ENCODE measurements at regions not wholly inside any gene's neighbourhood (a gene's known extent, or its start where the extent isn't known, plus 50 kb on each side); places are given as distances from the start of the nearest gene placed in this dataset.

DNA sequence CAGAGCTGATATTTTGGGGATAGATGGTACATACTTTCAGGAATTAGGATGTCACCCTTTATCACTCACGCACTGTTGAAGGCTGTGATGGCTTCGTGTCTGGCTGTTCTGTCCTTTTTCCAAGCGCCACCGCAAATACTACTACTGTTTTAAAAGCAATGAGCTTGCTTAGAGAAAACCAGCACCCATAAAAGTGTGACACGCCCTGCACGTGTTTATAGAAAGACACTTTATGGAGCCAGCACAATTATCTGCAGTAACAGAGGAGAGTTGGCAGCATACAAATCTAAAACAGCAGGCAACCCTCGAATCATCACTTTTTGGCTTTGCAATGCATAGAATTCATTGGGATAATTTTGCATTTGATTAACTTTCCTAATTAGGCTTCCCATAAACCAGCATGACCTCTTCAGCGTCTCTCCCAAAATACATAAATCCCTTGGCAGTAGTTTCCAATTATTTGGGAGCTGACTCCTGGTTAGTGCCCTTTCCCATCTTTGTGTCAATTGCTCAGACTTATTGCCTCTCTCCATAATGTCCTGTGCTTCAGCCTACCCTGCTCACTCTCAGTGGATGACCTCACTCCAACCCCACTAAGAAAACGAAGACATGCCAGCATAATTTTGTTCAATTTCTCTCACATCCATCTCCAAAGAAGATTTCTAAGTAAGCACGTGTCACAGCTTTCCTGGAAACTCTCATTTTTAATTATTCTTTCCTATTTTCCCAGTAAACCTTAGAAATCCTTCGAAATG, 118.7 kb upstream of the LARGE1 start:
- TF ChIP-seq CTCF (IDR thresholded peaks at IDR 0.05; ENCODE audit: insufficient read depth, low read length, poor library complexity, severe bottlenecking) (no peak), EZH2phosphoT487 (conservative IDR thresholded peaks at IDR 0.05; ENCODE audit: low read length) (no peak)

All from SU-DHL-6 (cell line).